ENCODE measurements at regions not wholly inside any gene's neighbourhood (a gene's known extent, or its start where the extent isn't known, plus 50 kb on each side); places are given as distances from the start of the nearest gene placed in this dataset.

GRCh38 chr10:52659085-52659484 is 113.5 kb downstream of the MBL2 start:
- in situ Hi-C loops (cut with MboI; ENCODE audit: low sequenced_read_pairs, unreplicated experiment): no loop called here
- DNase-seq (ENCODE audit: low spot score): no peak
- TF ChIP-seq, protein P1, sequence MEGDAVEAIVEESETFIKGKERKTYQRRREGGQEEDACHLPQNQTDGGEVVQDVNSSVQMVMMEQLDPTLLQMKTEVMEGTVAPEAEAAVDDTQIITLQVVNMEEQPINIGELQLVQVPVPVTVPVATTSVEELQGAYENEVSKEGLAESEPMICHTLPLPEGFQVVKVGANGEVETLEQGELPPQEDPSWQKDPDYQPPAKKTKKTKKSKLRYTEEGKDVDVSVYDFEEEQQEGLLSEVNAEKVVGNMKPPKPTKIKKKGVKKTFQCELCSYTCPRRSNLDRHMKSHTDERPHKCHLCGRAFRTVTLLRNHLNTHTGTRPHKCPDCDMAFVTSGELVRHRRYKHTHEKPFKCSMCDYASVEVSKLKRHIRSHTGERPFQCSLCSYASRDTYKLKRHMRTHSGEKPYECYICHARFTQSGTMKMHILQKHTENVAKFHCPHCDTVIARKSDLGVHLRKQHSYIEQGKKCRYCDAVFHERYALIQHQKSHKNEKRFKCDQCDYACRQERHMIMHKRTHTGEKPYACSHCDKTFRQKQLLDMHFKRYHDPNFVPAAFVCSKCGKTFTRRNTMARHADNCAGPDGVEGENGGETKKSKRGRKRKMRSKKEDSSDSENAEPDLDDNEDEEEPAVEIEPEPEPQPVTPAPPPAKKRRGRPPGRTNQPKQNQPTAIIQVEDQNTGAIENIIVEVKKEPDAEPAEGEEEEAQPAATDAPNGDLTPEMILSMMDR (IDR thresholded peaks at IDR 0.05; ENCODE audit: borderline replicate concordance, control extremely low read depth, extremely low read depth, insufficient read depth, missing control alignments): no peak

DNA sequence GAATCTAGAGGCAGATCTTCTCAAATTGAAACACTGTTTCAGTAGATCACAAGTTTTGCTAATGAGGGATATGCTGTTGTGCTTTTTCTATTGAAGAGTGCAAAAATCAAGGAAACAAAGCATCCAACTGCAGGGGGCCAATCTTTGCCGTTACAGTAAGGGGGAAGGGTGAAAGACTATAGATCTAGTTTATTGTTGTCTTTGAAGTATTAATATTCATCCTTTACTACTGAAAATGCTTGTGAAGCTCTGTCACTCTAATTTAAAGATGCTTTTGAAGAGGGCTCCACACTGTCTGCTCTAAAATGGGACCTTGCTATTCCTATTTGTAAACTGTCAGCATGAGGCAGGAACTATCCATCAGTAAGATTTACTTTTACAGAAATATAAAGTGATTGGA is 110.3 kb downstream of the MBL2 start:
- in situ Hi-C loops (cut with MboI; ENCODE audit: low sequenced_read_pairs, unreplicated experiment): no loop called here
- DNase-seq (ENCODE audit: low spot score): no peak
- TF ChIP-seq, protein P1 (IDR thresholded peaks at IDR 0.05; ENCODE audit: borderline replicate concordance, control extremely low read depth, extremely low read depth, insufficient read depth, missing control alignments): no peak

DNA sequence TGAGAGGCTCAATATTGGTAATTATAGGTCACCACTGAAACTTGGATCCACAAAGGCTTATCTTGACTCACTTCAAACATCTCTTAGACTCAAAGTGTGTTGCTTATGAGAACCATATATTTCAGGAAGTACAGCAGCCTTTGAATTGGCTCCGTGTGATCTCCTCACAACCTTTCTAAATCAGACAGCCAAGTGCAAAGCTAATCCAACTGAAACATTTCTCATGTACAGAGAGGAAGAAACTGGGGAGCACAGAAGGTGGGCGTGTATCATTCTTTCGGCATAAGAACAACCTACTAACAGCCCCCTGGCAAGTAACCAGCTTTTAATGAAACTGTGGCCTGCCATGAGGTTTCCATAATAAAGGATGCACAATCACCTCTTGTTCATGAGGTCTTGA is 109.4 kb downstream of the MBL2 start:
- in situ Hi-C loops (cut with MboI; ENCODE audit: low sequenced_read_pairs, unreplicated experiment): no loop called here
- TF ChIP-seq, protein P1 (IDR thresholded peaks at IDR 0.05; ENCODE audit: borderline replicate concordance, control extremely low read depth, extremely low read depth, insufficient read depth, missing control alignments): no peak
- DNase-seq (ENCODE audit: low spot score): no peak

DNA sequence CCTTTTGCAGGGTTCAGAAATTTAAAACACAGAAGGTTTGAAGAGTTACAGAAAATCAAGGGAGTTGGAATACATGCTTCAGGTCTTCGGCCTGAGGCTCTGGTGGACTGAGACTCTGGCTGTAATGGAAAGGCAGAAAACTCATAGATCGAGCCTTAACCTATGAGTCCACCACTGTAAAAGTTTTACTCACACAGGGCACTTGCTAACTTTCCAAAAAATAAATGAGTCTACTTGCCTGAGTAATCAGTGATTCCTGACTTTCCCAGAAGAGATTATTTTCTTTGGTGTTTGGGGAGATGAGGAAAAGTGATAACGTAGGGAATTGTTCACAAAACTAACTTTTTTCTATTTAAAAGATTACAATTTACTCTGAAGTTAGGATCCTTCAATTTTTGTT is 108.0 kb downstream of the MBL2 start:
- TF ChIP-seq, protein P1 (IDR thresholded peaks at IDR 0.05; ENCODE audit: borderline replicate concordance, control extremely low read depth, extremely low read depth, insufficient read depth, missing control alignments): no peak
- no peak for DNase-seq (ENCODE audit: low spot score)

DNA sequence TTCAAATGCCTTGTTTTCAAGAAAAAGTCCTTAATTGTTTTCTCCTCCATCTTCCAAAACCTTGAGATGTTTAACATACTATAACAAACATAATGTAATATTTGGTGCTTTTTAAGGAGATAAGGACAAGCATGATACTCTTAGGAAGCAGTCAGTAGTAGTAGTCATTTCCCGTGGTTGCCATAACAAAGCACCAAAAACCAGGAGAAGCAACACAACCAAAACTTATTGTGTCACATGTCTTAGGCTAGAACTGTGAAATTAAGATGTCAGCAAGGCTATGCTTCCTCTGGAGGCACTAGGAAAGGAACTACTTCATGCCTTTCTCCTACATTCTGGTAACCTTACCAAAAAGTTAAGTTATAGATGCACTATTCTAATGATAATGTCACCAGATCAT is 106.8 kb downstream of the MBL2 start:
- DNase-seq (ENCODE audit: low spot score): no peak
- in situ Hi-C loops (cut with MboI; ENCODE audit: low sequenced_read_pairs, unreplicated experiment): no loop called here
- TF ChIP-seq, protein P1 (IDR thresholded peaks at IDR 0.05; ENCODE audit: borderline replicate concordance, control extremely low read depth, extremely low read depth, insufficient read depth, missing control alignments): no peak

More for the DNA sequence above, 108.0 kb downstream of the MBL2 start:
- in situ Hi-C loops (cut with MboI; ENCODE audit: low sequenced_read_pairs, unreplicated experiment): no loop called here

DNA sequence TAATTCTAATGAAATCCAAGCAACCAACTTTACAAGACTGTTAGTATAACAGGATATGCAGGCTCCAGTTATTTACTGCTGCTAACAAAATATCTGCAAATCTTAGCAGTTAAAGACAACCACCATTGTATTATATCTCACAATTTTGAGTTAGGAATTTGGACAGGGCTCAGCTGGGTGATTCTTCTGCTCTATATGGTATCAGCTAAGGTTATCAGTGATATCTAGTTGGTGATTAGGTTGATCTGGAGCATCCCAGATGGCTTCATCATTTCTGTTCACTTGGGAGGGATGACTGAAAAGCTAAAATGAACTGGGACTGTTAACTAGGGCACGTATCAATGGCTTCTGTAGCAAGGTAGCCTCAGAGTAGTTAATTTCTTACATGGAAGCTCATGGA is 105.7 kb downstream of the MBL2 start:
- no peak for DNase-seq (ENCODE audit: low spot score)
- in situ Hi-C loops (cut with MboI; ENCODE audit: low sequenced_read_pairs, unreplicated experiment): no loop called here
- TF ChIP-seq, protein P1 (IDR thresholded peaks at IDR 0.05; ENCODE audit: borderline replicate concordance, control extremely low read depth, extremely low read depth, insufficient read depth, missing control alignments): no peak

DNA sequence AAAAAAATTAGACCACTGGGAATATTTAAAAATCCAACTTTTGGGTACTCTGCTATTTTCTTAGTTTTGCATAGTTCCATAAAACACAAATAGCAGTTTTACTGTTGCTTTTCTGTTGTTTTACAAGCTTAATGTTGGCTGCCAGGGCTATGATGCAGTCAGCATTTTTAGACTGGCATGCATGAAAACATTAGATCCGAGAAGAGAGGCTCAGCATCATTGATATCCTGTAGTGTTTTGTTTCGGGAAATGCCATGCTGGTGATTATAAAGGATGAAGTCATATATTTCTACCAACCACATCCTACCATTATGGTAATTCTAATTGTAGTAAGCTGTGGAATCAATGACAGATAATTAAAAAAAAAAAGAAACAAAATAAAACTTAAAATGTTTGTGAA is 104.6 kb downstream of the MBL2 start:
- TF ChIP-seq, protein P1 (IDR thresholded peaks at IDR 0.05; ENCODE audit: borderline replicate concordance, control extremely low read depth, extremely low read depth, insufficient read depth, missing control alignments): no peak
- in situ Hi-C loops (cut with MboI; ENCODE audit: low sequenced_read_pairs, unreplicated experiment): no loop called here
- no peak for DNase-seq (ENCODE audit: low spot score)
